ENCODE measurements at regions not wholly inside any gene's neighbourhood (a gene's known extent, or its start where the extent isn't known, plus 50 kb on each side); places are given as distances from the start of the nearest gene placed in this dataset.

- no peak for TF ChIP-seq CTCF (conservative IDR thresholded peaks at IDR 0.05; ENCODE audit: low read length)
- no peak for TF ChIP-seq EZH2phosphoT487 (IDR thresholded peaks at IDR 0.05; ENCODE audit: borderline replicate concordance)
These were observed 402.3 kb upstream of the TGFBR2 start for GRCh38 chr3:30204126-30204525.
